DND-41 (cell line): ENCODE measurements at regions not wholly inside any gene's neighbourhood (a gene's known extent, or its start where the extent isn't known, plus 50 kb on each side); places are given as distances from the start of the nearest gene placed in this dataset.

Experiments used
- ATAC-seq: fragments of 200-7000 bp; cut with Tn5 transposase; 3 replicates; pipeline ENCODE4 v1.9.1; 2021; ENCODE audit warnings: low read depth; ENCODE audit not compliant: insufficient read depth
- DNase-seq: peaks from one replicate; pipeline ENCODE4 v3.0.0-alpha.2; 2020
- H2AFZ ChIP-seq: 2 replicates; pipeline ENCODE4 v1.6.0; 2012; ENCODE audit warnings: low read depth, low read length
- H3K27ac ChIP-seq: 2 replicates; pipeline ENCODE4 v1.5.1; 2012; ENCODE audit warnings: low read length, inconsistent platforms
- H3K27me3 ChIP-seq: fragments of 200-600 bp; sonication (generic); 2 replicates; pipeline ENCODE4 v1.6.0; 2012; ENCODE audit warnings: low read length, mild to moderate bottlenecking, inconsistent platforms; ENCODE audit not compliant: insufficient read depth, poor library complexity
- H3K36me3 ChIP-seq: 2 replicates; pipeline ENCODE4 v1.5.1; 2012; ENCODE audit warnings: low read length, inconsistent platforms; ENCODE audit not compliant: insufficient read depth
- H3K4me1 ChIP-seq: 2 replicates; pipeline ENCODE4 v1.5.1; 2012; ENCODE audit warnings: mild to moderate bottlenecking, low read length; ENCODE audit not compliant: insufficient read depth
- H3K4me2 ChIP-seq: 2 replicates; pipeline ENCODE4 v1.6.0; 2012; ENCODE audit warnings: mild to moderate bottlenecking, moderate library complexity, low read length, inconsistent platforms; ENCODE audit not compliant: insufficient read depth
- H3K4me3 ChIP-seq, 2 experiments: fragments of 200-600 bp in 1 of 2; shearing (Covaris generic) in 1 of 2; 2 replicates each; pipeline ENCODE4 v1.5.1; 2012 to 2016; ENCODE audit warnings: inconsistent platforms in 2 of 2, low read length in 2 of 2, mild to moderate bottlenecking in 2 of 2, low read depth in 1 of 2, moderate library complexity in 1 of 2
- H3K79me2 ChIP-seq: 2 replicates; pipeline ENCODE4 v1.6.0; 2012; ENCODE audit warnings: low read length, inconsistent platforms; ENCODE audit not compliant: insufficient read depth
- H3K9ac ChIP-seq: 2 replicates; pipeline ENCODE4 v1.6.0; 2012; ENCODE audit warnings: low read depth, mild to moderate bottlenecking, inconsistent platforms, low read length, moderate library complexity
- H3K9me3 ChIP-seq: 2 replicates; pipeline ENCODE4 v1.5.1; 2012; ENCODE audit warnings: low read length, moderate library complexity, mild to moderate bottlenecking, inconsistent platforms; ENCODE audit not compliant: insufficient read depth, severe bottlenecking
- H4K20me1 ChIP-seq: 2 replicates; pipeline ENCODE4 v1.6.0; 2012; ENCODE audit warnings: low read length; ENCODE audit not compliant: insufficient read depth
- CTCF ChIP-seq: IDR thresholded peaks from 2 replicates; pipeline ENCODE4 v1.5.1; 2012; ENCODE audit warnings: borderline replicate concordance, low read length, moderate library complexity, mild to moderate bottlenecking; ENCODE audit not compliant: poor library complexity, severe bottlenecking; ENCODE audit errors: extremely low read depth
- EZH2 ChIP-seq: IDR thresholded peaks from 3 replicates; pipeline ENCODE4 v1.6.1; 2012; ENCODE audit warnings: borderline replicate concordance, low read depth, mild to moderate bottlenecking, moderate library complexity, low read length, inconsistent platforms; ENCODE audit not compliant: severe bottlenecking

GRCh38 chr18:5729983-5730699 lies 165.2 kb downstream of the TMEM200C start:
- Histone ChIP-seq H3K4me3 (no peak overlapping the region), H3K27ac (no peak overlapping the region), H3K9me3 (peaks cover 3% of the 10 kb centered on the region), H3K9ac (no peak overlapping the region), H3K27me3 (no peaks in the 10 kb centered on the region), H4K20me1 (no peaks in the 10 kb centered on the region), H3K4me2 (no peak overlapping the region), H3K4me1 (no peaks in the 10 kb centered on the region), H3K36me3 (no peaks in the 10 kb centered on the region), H2AFZ (no peak overlapping the region), H3K79me2 (no peaks in the 10 kb centered on the region)
- DNase-seq: no peak
- no peak for ATAC-seq
- TF ChIP-seq EZH2 (no peak), CTCF (no peak)

- Histone ChIP-seq H3K4me3 (no peak overlapping the region), H3K36me3 (no peaks in the 10 kb centered on the region), H3K4me2 (no peak overlapping the region), H4K20me1 (no peaks in the 10 kb centered on the region), H3K4me1 (no peaks in the 10 kb centered on the region), H3K27me3 (no peaks in the 10 kb centered on the region), H3K79me2 (no peaks in the 10 kb centered on the region), H2AFZ (no peak overlapping the region), H3K9ac (no peak overlapping the region), H3K9me3 (peaks cover 3% of the 10 kb centered on the region), H3K27ac (no peak overlapping the region)
- DNase-seq: no peak
- ATAC-seq: no peak
- TF ChIP-seq CTCF (no peak), EZH2 (no peak)
These were observed 166.8 kb downstream of the TMEM200C start for GRCh38 chr18:5728531-5728930.

GRCh38 chr18:5726011-5726410 lies 169.3 kb downstream of the TMEM200C start:
- no peak overlapping the region for H3K27ac ChIP-seq
- H3K4me2 ChIP-seq: no peak overlapping the region
- no peaks in the 10 kb centered on the region for H3K9me3 ChIP-seq
- no peak overlapping the region for H3K9ac ChIP-seq
- no peak for TF ChIP-seq CTCF
- TF ChIP-seq EZH2: no peak
- H3K79me2 ChIP-seq: no peaks in the 10 kb centered on the region
- H3K4me3 ChIP-seq: no peak overlapping the region
- H4K20me1 ChIP-seq: no peaks in the 10 kb centered on the region
- H2AFZ ChIP-seq: no peak overlapping the region
- no peak for ATAC-seq
- H3K4me1 ChIP-seq: no peaks in the 10 kb centered on the region
- DNase-seq: no peak
- no peaks in the 10 kb centered on the region for H3K27me3 ChIP-seq
- no peaks in the 10 kb centered on the region for H3K36me3 ChIP-seq
